Keratinocyte (primary cell): ENCODE measurements at regions not wholly inside any gene's neighbourhood (a gene's known extent, or its start where the extent isn't known, plus 50 kb on each side); places are given as distances from the start of the nearest gene placed in this dataset.

Experiments
- DNase-seq: peaks from one replicate; pipeline ENCODE4 v3.0.0-alpha.2; 2011; ENCODE audit warnings: low read depth, missing footprints, low spot score
- FAIRE-seq: peaks from 2 replicates; lab custom pipeline; 2011; peaks lifted over from hg19 to GRCh38; lab: Jason Lieb, UNC
- H2AFZ ChIP-seq: 2 replicates; pipeline ENCODE4 v1.6.0; 2012; ENCODE audit warnings: low read length, control low read depth, inconsistent platforms; ENCODE audit not compliant: control insufficient read depth
- H3K27ac ChIP-seq: 2 replicates; pipeline ENCODE4 v1.5.1; 2011; ENCODE audit warnings: low read length; ENCODE audit not compliant: control insufficient read depth, insufficient read depth
- H3K27me3 ChIP-seq: 3 replicates; pipeline ENCODE4 v1.6.0; 2011; ENCODE audit warnings: low read length; ENCODE audit not compliant: control insufficient read depth, insufficient read depth; ENCODE audit errors: extremely low read depth
- H3K36me3 ChIP-seq, 2 experiments: 2 replicates in 1 of 2; 3 replicates in 1 of 2; pipeline ENCODE4 v1.5.1; 2011; ENCODE audit warnings: low read length in 2 of 2, mild to moderate bottlenecking in 1 of 2; ENCODE audit not compliant: control insufficient read depth in 2 of 2, insufficient read depth in 2 of 2; ENCODE audit errors: extremely low read depth in 1 of 2
- H3K4me1 ChIP-seq: 3 replicates; pipeline ENCODE4 v1.5.1; 2011; ENCODE audit warnings: low read length; ENCODE audit not compliant: control insufficient read depth, insufficient read depth; ENCODE audit errors: extremely low read depth
- H3K4me2 ChIP-seq: 3 replicates; pipeline ENCODE4 v1.6.0; 2011; ENCODE audit warnings: low read depth, low read length; ENCODE audit not compliant: control insufficient read depth, insufficient read depth; ENCODE audit errors: extremely low read depth
- H3K4me3 ChIP-seq, 3 experiments: fragments of 200-600 bp in 1 of 3; sonication (generic) in 1 of 3; 2 replicates in 2 of 3; 3 replicates in 1 of 3; pipeline ENCODE4 v1.5.1; 2011 to 2016; ENCODE audit warnings: low read length in 3 of 3, mild to moderate bottlenecking in 3 of 3, control low read depth in 2 of 3, inconsistent platforms in 1 of 3, low read depth in 1 of 3, mixed read lengths in 1 of 3, mixed run types in 1 of 3, moderate library complexity in 1 of 3; ENCODE audit not compliant: control insufficient read depth in 2 of 3, insufficient read depth in 2 of 3; ENCODE audit errors: extremely low read depth in 1 of 3
- H3K79me2 ChIP-seq: 2 replicates; pipeline ENCODE4 v1.6.0; 2012; ENCODE audit warnings: low read length; ENCODE audit not compliant: control insufficient read depth, insufficient read depth
- H3K9ac ChIP-seq: 3 replicates; pipeline ENCODE4 v1.6.0; 2011; ENCODE audit warnings: low read length; ENCODE audit not compliant: control insufficient read depth, insufficient read depth; ENCODE audit errors: extremely low read depth
- H3K9me1 ChIP-seq: 3 replicates; pipeline ENCODE4 v1.6.0; 2011; ENCODE audit warnings: low read length; ENCODE audit not compliant: control insufficient read depth, insufficient read depth; ENCODE audit errors: extremely low read depth
- H3K9me3 ChIP-seq: 2 replicates; pipeline ENCODE4 v1.5.1; 2012; ENCODE audit warnings: low read depth, low read length; ENCODE audit not compliant: control insufficient read depth
- H4K20me1 ChIP-seq: 3 replicates; pipeline ENCODE4 v1.6.0; 2011; ENCODE audit warnings: low read length; ENCODE audit not compliant: control insufficient read depth, insufficient read depth; ENCODE audit errors: extremely low read depth
- CTCF ChIP-seq, 3 experiments: IDR thresholded peaks in 1 of 3; conservative IDR thresholded peaks in 1 of 3; optimal IDR thresholded peaks in 1 of 3; 2 replicates in 2 of 3; 3 replicates in 1 of 3; pipeline versions ENCODE3 to v1.5.1; 2011; ENCODE audit warnings: low read length in 3 of 3, mild to moderate bottlenecking in 3 of 3, moderate library complexity in 2 of 3, control low read depth in 1 of 3, inconsistent platforms in 1 of 3; ENCODE audit not compliant: insufficient read depth in 2 of 3; ENCODE audit errors: extremely low read depth in 1 of 3
- EZH2 ChIP-seq: IDR thresholded peaks from one replicate; pipeline ENCODE4 v1.6.1; 2012; ENCODE audit warnings: inconsistent platforms, mild to moderate bottlenecking, low read length, moderate library complexity
- dilution Hi-C: fragments of 300-500 bp; cut with MboI; formaldehyde crosslinking; loops from one replicate; pipeline ENCODE4 v1.7.0; 2020; ENCODE audit warnings: low sequenced_read_pairs; ENCODE audit not compliant: extremely low pct_ligation_motif_present

- no peaks in the 10 kb centered on the region for H3K36me3 ChIP-seq
- no peaks in the 10 kb centered on the region for H3K9me1 ChIP-seq
- H4K20me1 ChIP-seq = no peaks in the 10 kb centered on the region
- H3K9ac ChIP-seq = no peak overlapping the region
- H3K27ac ChIP-seq = no peak overlapping the region
- TF ChIP-seq EZH2 (no peak), CTCF (optimal IDR thresholded peaks at IDR 0.05 in 1 of 3, IDR thresholded peaks at IDR 0.05 in 1 of 3, conservative IDR thresholded peaks at IDR 0.05 in 1 of 3; ENCODE audit: extremely low read depth in 1 of 3, insufficient read depth in 2 of 3, low read length in 3 of 3) (no peak)
- no peak overlapping the region for H2AFZ ChIP-seq
- no peak overlapping the region for H3K4me3 ChIP-seq
- no peaks in the 10 kb centered on the region for H3K4me1 ChIP-seq
- H3K79me2 ChIP-seq = no peaks in the 10 kb centered on the region
- H3K27me3 ChIP-seq = peaks cover 4% of the 10 kb centered on the region
- FAIRE-seq = no peak
- DNase-seq = no peak
- dilution Hi-C loops = no loop called here
- no peak overlapping the region for H3K4me2 ChIP-seq
- H3K9me3 ChIP-seq = no peaks in the 10 kb centered on the region
Measured at GRCh38 chr1:57644667-57645066, 220.8 kb upstream of the DAB1 start.

- Histone ChIP-seq H3K4me3 (no peak overlapping the region), H3K27ac (no peak overlapping the region), H4K20me1 (no peaks in the 10 kb centered on the region), H3K79me2 (no peaks in the 10 kb centered on the region), H3K36me3 (no peaks in the 10 kb centered on the region), H3K9ac (no peak overlapping the region), H3K4me1 (peaks cover 4% of the 10 kb centered on the region), H3K9me3 (no peaks in the 10 kb centered on the region), H3K9me1 (no peaks in the 10 kb centered on the region), H3K4me2 (no peak overlapping the region), H2AFZ (no peak overlapping the region), H3K27me3 (no peaks in the 10 kb centered on the region)
- dilution Hi-C loops = no loop called here
- TF ChIP-seq EZH2 = no peak
- TF ChIP-seq CTCF (optimal IDR thresholded peaks at IDR 0.05 in 1 of 3, IDR thresholded peaks at IDR 0.05 in 1 of 3, conservative IDR thresholded peaks at IDR 0.05 in 1 of 3; ENCODE audit: extremely low read depth in 1 of 3, insufficient read depth in 2 of 3, low read length in 3 of 3) = no peak
- FAIRE-seq = no peak
- no peak for DNase-seq
Measured at GRCh38 chr1:57638239-57638638, 214.4 kb upstream of the DAB1 start.
